ENCODE measurements at regions not wholly inside any gene's neighbourhood (a gene's known extent, or its start where the extent isn't known, plus 50 kb on each side); places are given as distances from the start of the nearest gene placed in this dataset.

- no peak overlapping the region for H2AK5ac ChIP-seq (ENCODE audit: low read depth, low read length)
- H3K79me1 ChIP-seq (ENCODE audit: low read depth in 1 of 2, low read length in 2 of 2) = no peaks in the 10 kb centered on the region
- no peak overlapping the region for H2BK120ac ChIP-seq (ENCODE audit: low read depth, low read length)
- H3K9ac ChIP-seq (ENCODE audit: low read depth, low read length) = no peak overlapping the region
- no peak overlapping the region for H4K5ac ChIP-seq (ENCODE audit: low read depth, low read length)
- H2AFZ ChIP-seq (replicated peaks; ENCODE audit: low read length, poor library complexity) = no peak overlapping the region
- H4K8ac ChIP-seq (ENCODE audit: low read depth in 2 of 2, low read length in 2 of 2) = no peak overlapping the region
- no peak overlapping the region for H3K4me3 ChIP-seq (ENCODE audit: insufficient read depth, low read depth, low read length)
- no peaks in the 10 kb centered on the region for H3K9me1 ChIP-seq (ENCODE audit: insufficient read depth, low read length)
- H3K18ac ChIP-seq (ENCODE audit: low read depth, low read length) = no peak overlapping the region
- H2BK5ac ChIP-seq (ENCODE audit: low read depth, low read length, poor library complexity, severe bottlenecking) = no peak overlapping the region
- H4K20me1 ChIP-seq (ENCODE audit: insufficient read depth, low read length) = no peaks in the 10 kb centered on the region
- intact Hi-C loops (cut with micrococcal nuclease) (no loop called here), in situ Hi-C loops (cut with MboI; ENCODE audit: low sequenced_read_pairs) (no loop called here), dilution Hi-C loops (cut with HindIII; ENCODE audit: low sequenced_read_pairs, unreplicated experiment) (no loop called here)
- no peaks in the 10 kb centered on the region for H3K36me3 ChIP-seq (ENCODE audit: control insufficient read depth, insufficient read depth, low read length)
- no peak overlapping the region for H4K91ac ChIP-seq (ENCODE audit: insufficient read depth, low read depth, low read length)
- H2BK20ac ChIP-seq (ENCODE audit: low read depth, low read length) = no peak overlapping the region
- no peak overlapping the region for H2AK9ac ChIP-seq (replicated peaks; ENCODE audit: low read depth, low read length, poor library complexity)
- no peak overlapping the region for H3K4ac ChIP-seq (ENCODE audit: low read depth, low read length)
- no peak overlapping the region for H2BK15ac ChIP-seq (ENCODE audit: low read depth, low read length)
- WGBS, 2 experiments (ENCODE audit: extremely low coverage in 2 of 2, insufficient read length in 1 of 2) = 76% methylated on average over 2 of the region's 5 CpGs; no CpG with 5 or more reads in 1 of the 2 experiments
- H3K56ac ChIP-seq (ENCODE audit: extremely low read depth, insufficient read depth, low read length) = no peak overlapping the region
- H3K14ac ChIP-seq (replicated peaks; ENCODE audit: low read depth, low read length) = no peak overlapping the region
- H3K4me1 ChIP-seq (ENCODE audit: control insufficient read depth, insufficient read depth, low read length) = no peaks in the 10 kb centered on the region
- ChIA-PET CTCF (no interaction called here), POLR2A (ENCODE audit: unreplicated experiment) (no interaction called here)
- no peak overlapping the region for H3K27ac ChIP-seq (ENCODE audit: insufficient read depth, low read length)
- H3K23ac ChIP-seq (ENCODE audit: low read depth, low read length) = no peak overlapping the region
- no peak for DNase-seq
- TF ChIP-seq CHD1 (IDR thresholded peaks at IDR 0.05; ENCODE audit: low read depth, low read length) = no peak
- TF ChIP-seq USF2 (IDR thresholded peaks at IDR 0.05; ENCODE audit: low read depth, low read length) = no peak
- no peak for TF ChIP-seq RFX5 (IDR thresholded peaks at IDR 0.05; ENCODE audit: low read depth, low read length)
- TF ChIP-seq MAZ (IDR thresholded peaks at IDR 0.05; ENCODE audit: borderline replicate concordance, low read depth, low read length) = no peak
- TF ChIP-seq SMC3 (IDR thresholded peaks at IDR 0.05; ENCODE audit: low read depth, low read length) = no peak
- no peak for TF ChIP-seq MXI1 (IDR thresholded peaks at IDR 0.05; ENCODE audit: borderline replicate concordance, low read depth, low read length)
- TF ChIP-seq BHLHE40 (IDR thresholded peaks at IDR 0.05; ENCODE audit: low read depth, low read length) = no peak
- no peak for TF ChIP-seq MAFK (IDR thresholded peaks at IDR 0.05; ENCODE audit: low read depth, low read length)
- no peak for TF ChIP-seq FOS (IDR thresholded peaks at IDR 0.05; ENCODE audit: low read depth, low read length)
- no peak for TF ChIP-seq RCOR1 (IDR thresholded peaks at IDR 0.05; ENCODE audit: insufficient replicate concordance, low read length)
- TF ChIP-seq POLR2A (IDR thresholded peaks at IDR 0.05; ENCODE audit: low read depth, low read length) = no peak
- TF ChIP-seq CTCF (conservative IDR thresholded peaks at IDR 0.05; ENCODE audit: low read depth, low read length) = no peak
- H3K9me3 ChIP-seq (ENCODE audit: control insufficient read depth, insufficient read depth, low read length) = peaks cover 7% of the 10 kb centered on the region; the same call in 1 of the 2 replicates
- no TSS peak for BruUV-seq (replicated peaks)
- H3K27me3 ChIP-seq (ENCODE audit: control insufficient read depth, insufficient read depth, low read length) = no peaks in the 10 kb centered on the region
- no peak overlapping the region for H3K4me2 ChIP-seq (ENCODE audit: low read depth, low read length)
- ATAC-seq (ENCODE audit: low read depth) = no peak
Observed at GRCh38 chr10:8835453-8836167, 781.1 kb downstream of the GATA3 start.

Measured in IMR-90 (cell line).